NCI-H345 treated with DMSO at 0.1 percent for 48 hours (cell line): ENCODE measurements at regions not wholly inside any gene's neighbourhood (a gene's known extent, or its start where the extent isn't known, plus 50 kb on each side); places are given as distances from the start of the nearest gene placed in this dataset.
"Not testable (repeated sequence)": the region's sequence is repeated elsewhere in the genome, so short reads cannot be mapped to it uniquely, and the experiment has no call there.

Experiments used
- DNase-seq: peaks from one replicate; lab custom pipeline; 2025; ENCODE audit not compliant: unreplicated experiment; lab: John Stamatoyannopoulos, UW

- no peak for DNase-seq
Observed at GRCh38 chr12:107366322-107366721, 273.0 kb upstream of the CRY1 start.

GRCh38 chr12:107368586-107368985 lies 275.2 kb upstream of the CRY1 start:
- no peak for DNase-seq

- DNase-seq: no peak
Observed at GRCh38 chr12:107369006-107369405, 275.7 kb upstream of the CRY1 start.

GRCh38 chr12:107369679-107370078 lies 276.3 kb upstream of the CRY1 start:
- DNase-seq: no peak

GRCh38 chr12:107372229-107372658 lies 278.9 kb upstream of the CRY1 start:
- DNase-seq: no peak

- no peak for DNase-seq
Observed at GRCh38 chr12:107373238-107373809, 280.0 kb upstream of the CRY1 start.

- no peak for DNase-seq
Observed at GRCh38 chr12:107374161-107374840, 281.0 kb upstream of the CRY1 start.

- no peak for DNase-seq
Observed at GRCh38 chr12:107375231-107375630, 281.9 kb upstream of the CRY1 start.

- no peak for DNase-seq
Observed at GRCh38 chr12:107377596-107378385, 284.4 kb upstream of the CRY1 start.

GRCh38 chr12:107378609-107379008 lies 285.3 kb upstream of the CRY1 start:
- peak; percentile 31 for DNase-seq

- DNase-seq: not testable (repeated sequence)
Observed at GRCh38 chr12:107379142-107379851, 285.9 kb upstream of the CRY1 start.

GRCh38 chr12:107379852-107380567 lies 286.7 kb upstream of the CRY1 start:
- peak; percentile 49 for DNase-seq

- no peak for DNase-seq
Observed at GRCh38 chr12:107384645-107385044, 291.3 kb upstream of the CRY1 start.

- DNase-seq: no peak
Observed at GRCh38 chr12:107385509-107385908, 292.2 kb upstream of the CRY1 start.

- DNase-seq: no peak
Observed at GRCh38 chr12:107386569-107386968, 293.2 kb upstream of the CRY1 start.

GRCh38 chr12:107388263-107388662 lies 294.9 kb upstream of the CRY1 start:
- no peak for DNase-seq

- DNase-seq: no peak
Observed at GRCh38 chr12:107390414-107390813, 295.2 kb upstream of the PWP1 start.

GRCh38 chr12:107393043-107393717 lies 292.4 kb upstream of the PWP1 start:
- DNase-seq: no peak

- no peak for DNase-seq
Observed at GRCh38 chr12:107394693-107395092, 290.9 kb upstream of the PWP1 start.

GRCh38 chr12:107395817-107396216 lies 289.8 kb upstream of the PWP1 start:
- peak; percentile 13 for DNase-seq
